ENCODE measurements at regions not wholly inside any gene's neighbourhood (a gene's known extent, or its start where the extent isn't known, plus 50 kb on each side); places are given as distances from the start of the nearest gene placed in this dataset.

- TF ChIP-seq ZFX (IDR thresholded peaks at IDR 0.05), result no peak
- TF ChIP-seq, protein P1, sequence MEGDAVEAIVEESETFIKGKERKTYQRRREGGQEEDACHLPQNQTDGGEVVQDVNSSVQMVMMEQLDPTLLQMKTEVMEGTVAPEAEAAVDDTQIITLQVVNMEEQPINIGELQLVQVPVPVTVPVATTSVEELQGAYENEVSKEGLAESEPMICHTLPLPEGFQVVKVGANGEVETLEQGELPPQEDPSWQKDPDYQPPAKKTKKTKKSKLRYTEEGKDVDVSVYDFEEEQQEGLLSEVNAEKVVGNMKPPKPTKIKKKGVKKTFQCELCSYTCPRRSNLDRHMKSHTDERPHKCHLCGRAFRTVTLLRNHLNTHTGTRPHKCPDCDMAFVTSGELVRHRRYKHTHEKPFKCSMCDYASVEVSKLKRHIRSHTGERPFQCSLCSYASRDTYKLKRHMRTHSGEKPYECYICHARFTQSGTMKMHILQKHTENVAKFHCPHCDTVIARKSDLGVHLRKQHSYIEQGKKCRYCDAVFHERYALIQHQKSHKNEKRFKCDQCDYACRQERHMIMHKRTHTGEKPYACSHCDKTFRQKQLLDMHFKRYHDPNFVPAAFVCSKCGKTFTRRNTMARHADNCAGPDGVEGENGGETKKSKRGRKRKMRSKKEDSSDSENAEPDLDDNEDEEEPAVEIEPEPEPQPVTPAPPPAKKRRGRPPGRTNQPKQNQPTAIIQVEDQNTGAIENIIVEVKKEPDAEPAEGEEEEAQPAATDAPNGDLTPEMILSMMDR (conservative IDR thresholded peaks at IDR 0.05), result no peak
- H3K27ac ChIP-seq, result no peak overlapping the region
Measured at GRCh38 chr5:1661311-1661710, 137.6 kb upstream of the LPCAT1 start.

DNA sequence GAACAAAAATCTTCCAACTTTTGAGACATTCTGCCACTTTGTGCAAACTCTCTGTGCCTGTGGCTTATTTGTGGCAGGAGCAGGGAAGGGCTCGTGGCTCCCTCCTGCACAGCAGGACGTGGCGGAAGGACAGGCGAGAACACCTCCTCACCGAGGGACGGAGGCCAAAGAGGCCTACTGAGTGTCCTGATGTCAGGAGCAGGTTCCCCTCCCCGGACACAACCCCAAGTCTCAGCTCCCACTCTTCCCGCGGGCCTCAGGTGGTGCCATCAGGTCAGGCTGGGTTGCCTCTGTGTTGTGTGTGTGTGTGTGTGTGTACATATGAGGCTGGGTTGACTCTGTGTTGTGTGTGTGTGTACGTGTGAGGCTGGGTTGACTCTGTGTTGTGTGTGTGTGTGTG, 136.8 kb upstream of the LPCAT1 start:
- TF ChIP-seq ZFX (IDR thresholded peaks at IDR 0.05), result no peak
- TF ChIP-seq, protein P1 (conservative IDR thresholded peaks at IDR 0.05), result no peak
- no peak overlapping the region for H3K27ac ChIP-seq

- TF ChIP-seq, protein P1 (conservative IDR thresholded peaks at IDR 0.05), result no peak
- no peak for TF ChIP-seq ZFX (IDR thresholded peaks at IDR 0.05)
Measured at GRCh38 chr5:1660001-1660400, 136.2 kb upstream of the LPCAT1 start.

GRCh38 chr5:1659100-1659981, 135.6 kb upstream of the LPCAT1 start:
- H3K27ac ChIP-seq, result no peak overlapping the region
- no peak for TF ChIP-seq ZFX (IDR thresholded peaks at IDR 0.05)
- TF ChIP-seq, protein P1 (conservative IDR thresholded peaks at IDR 0.05), result no peak

More at GRCh38 chr5:1660001-1660400, 136.2 kb upstream of the LPCAT1 start:
- no peak overlapping the region for H3K27ac ChIP-seq

DNA sequence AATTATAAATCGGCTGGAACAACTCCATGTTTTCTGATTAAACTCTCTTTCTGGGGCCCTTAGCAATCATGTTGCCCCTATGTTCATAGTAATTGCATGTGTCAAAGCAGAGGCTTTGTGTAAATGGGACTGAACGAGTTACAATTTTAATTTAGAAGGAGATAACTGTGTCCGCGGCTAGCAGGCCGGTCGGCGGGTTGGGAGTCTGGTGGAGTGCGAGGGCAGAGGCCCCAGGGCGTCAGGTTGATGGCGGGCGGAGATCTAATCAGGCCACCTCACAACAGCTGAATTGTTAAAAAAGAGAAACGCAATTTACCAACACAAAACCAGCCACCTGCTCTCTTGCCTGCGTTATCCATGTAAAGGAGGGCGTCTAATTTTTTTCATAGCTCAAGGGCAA, 134.9 kb upstream of the LPCAT1 start:
- no peak overlapping the region for H3K27ac ChIP-seq
- TF ChIP-seq, protein P1 (conservative IDR thresholded peaks at IDR 0.05), result no peak
- TF ChIP-seq ZFX (IDR thresholded peaks at IDR 0.05), result no peak

GRCh38 chr5:1657161-1657741, 133.5 kb upstream of the LPCAT1 start:
- H3K27ac ChIP-seq, result no peak overlapping the region
- TF ChIP-seq, protein P1 (conservative IDR thresholded peaks at IDR 0.05), result no peak
- TF ChIP-seq ZFX (IDR thresholded peaks at IDR 0.05), result no peak

GRCh38 chr5:1656271-1656975, 132.7 kb upstream of the LPCAT1 start:
- no peak for TF ChIP-seq ZFX (IDR thresholded peaks at IDR 0.05)
- TF ChIP-seq, protein P1 (conservative IDR thresholded peaks at IDR 0.05), result no peak
- H3K27ac ChIP-seq, result no peak overlapping the region
